GM12878 (cell line): ENCODE measurements at regions not wholly inside any gene's neighbourhood (a gene's known extent, or its start where the extent isn't known, plus 50 kb on each side); places are given as distances from the start of the nearest gene placed in this dataset.

ENCODE experiments used
- ATAC-seq: fragments of 200-7000 bp; cut with Tn5 transposase; 3 replicates; pipeline ENCODE4 v1.9.1; 2020; ENCODE audit warnings: mild to moderate bottlenecking, moderate library complexity
- BruUV-seq: library from RNA; stranded (reverse); fragments of 400-500 nt; replicated peaks from 2 replicates; lab custom pipeline; 2021; lab: Mats Ljungman, UMichigan
- CTCF ChIA-PET: fragments of 300-600 bp; sonication (Branson Sonifier 250); formaldehyde crosslinking; extraction: SDS; loops from one replicate; lab custom pipeline; 2021; ENCODE audit warnings: inconsistent platforms; lab: Yijun Ruan, JAX
- POLR2A ChIA-PET: fragments of 350-600 bp; formaldehyde crosslinking; extraction: SDS; loops from one replicate; lab custom pipeline; 2021; ENCODE audit warnings: inconsistent platforms; lab: Charles Lee
- RAD21 ChIA-PET: fragments of 300-600 bp; sonication (Branson Sonifier 250); formaldehyde crosslinking; loops from one replicate; lab custom pipeline; 2023; ENCODE audit warnings: antibody characterized with exemption; ENCODE audit not compliant: unreplicated experiment; lab: Charles Lee
- SMC1A ChIA-PET: fragments of 300-600 bp; sonication (Branson Sonifier 250); formaldehyde crosslinking; loops from one replicate; lab custom pipeline; 2023; ENCODE audit not compliant: unreplicated experiment, uncharacterized antibody; lab: Charles Lee
- DNase-seq: peaks from one replicate; pipeline ENCODE4 v3.0.0-alpha.2; 2011; ENCODE audit warnings: low read depth, low spot score
- FAIRE-seq: peaks from 3 replicates; lab custom pipeline; 2011; peaks lifted over from hg19 to GRCh38; lab: Jason Lieb, UNC
- H2AFZ ChIP-seq: 2 replicates; pipeline ENCODE4 v1.6.0; 2011; ENCODE audit warnings: low read depth, low read length, control low read depth; ENCODE audit not compliant: control insufficient read depth
- H3K27ac ChIP-seq: 2 replicates; pipeline ENCODE4 v1.5.1; 2011; ENCODE audit warnings: control low read depth; ENCODE audit not compliant: control insufficient read depth, insufficient read depth
- H3K27me3 ChIP-seq, 2 experiments: replicated peaks in 1 of 2; 2 replicates each; pipeline versions ENCODE4 v1.6.0 to v1.6.1; 2011; ENCODE audit warnings: low read length in 1 of 2; ENCODE audit not compliant: control insufficient read depth in 2 of 2, insufficient read depth in 2 of 2
- H3K36me3 ChIP-seq, 2 experiments: 2 replicates each; pipeline ENCODE4 v1.5.1; 2011; ENCODE audit warnings: low read length in 1 of 2; ENCODE audit not compliant: control insufficient read depth in 2 of 2, insufficient read depth in 2 of 2
- H3K4me1 ChIP-seq: 2 replicates; pipeline ENCODE4 v1.6.1; 2011; ENCODE audit warnings: mild to moderate bottlenecking, low read length, moderate library complexity, mixed read lengths; ENCODE audit not compliant: control insufficient read depth, insufficient read depth
- H3K4me2 ChIP-seq: 2 replicates; pipeline ENCODE4 v1.6.0; 2011; ENCODE audit warnings: control low read depth; ENCODE audit not compliant: control insufficient read depth, insufficient read depth
- H3K4me3 ChIP-seq: fragments of 200-600 bp; sonication (generic); 2 replicates; pipeline ENCODE4 v1.5.1; 2016
- H3K79me2 ChIP-seq: 2 replicates; pipeline ENCODE4 v1.6.0; 2011; ENCODE audit warnings: low read length; ENCODE audit not compliant: control insufficient read depth, insufficient read depth
- H3K9ac ChIP-seq: 2 replicates; pipeline ENCODE4 v1.8.0; 2011; ENCODE audit warnings: low read length, control low read depth, mixed read lengths; ENCODE audit not compliant: control insufficient read depth, insufficient read depth
- H3K9me3 ChIP-seq: replicated peaks from 3 replicates; pipeline ENCODE4 v1.5.1; 2011; ENCODE audit warnings: mild to moderate bottlenecking, low read length; ENCODE audit not compliant: control insufficient read depth, insufficient read depth
- H4K20me1 ChIP-seq: 2 replicates; pipeline ENCODE4 v1.6.0; 2011; ENCODE audit not compliant: control insufficient read depth, insufficient read depth
- BCL11A ChIP-seq: IDR thresholded peaks from 2 replicates; pipeline ENCODE4 v1.6.1; 2011; ENCODE audit warnings: low read depth, low read length
- CREB1 ChIP-seq: IDR thresholded peaks from 2 replicates; pipeline ENCODE4 v1.6.1; 2012; ENCODE audit warnings: low read depth, mild to moderate bottlenecking, inconsistent platforms
- E2F8 ChIP-seq: fragments of 450-650 bp; IDR thresholded peaks from 2 replicates; pipeline ENCODE4 v1.6.1; 2018; ENCODE audit warnings: mild to moderate bottlenecking, low read depth, moderate library complexity; ENCODE audit not compliant: partially characterized antibody
- EED ChIP-seq: sonication (generic); IDR thresholded peaks from 2 replicates; pipeline ENCODE4 v1.6.1; 2016; ENCODE audit warnings: antibody characterized with exemption, low read depth
- ETV6 ChIP-seq, 2 experiments: fragments of 450-650 bp in 1 of 2; IDR thresholded peaks in 1 of 2; conservative IDR thresholded peaks in 1 of 2; 2 replicates each; pipeline ENCODE4 v1.6.1; 2014; ENCODE audit warnings: antibody characterized with exemption in 1 of 2, borderline replicate concordance in 1 of 2, low read depth in 1 of 2, mild to moderate bottlenecking in 1 of 2, moderate library complexity in 1 of 2
- IRF3 ChIP-seq: fragments of 450-650 bp; IDR thresholded peaks from 2 replicates; pipeline ENCODE4 v1.6.1; 2014; ENCODE audit warnings: mild to moderate bottlenecking
- JUNB ChIP-seq: IDR thresholded peaks from 2 replicates; pipeline ENCODE4 v1.6.1; 2016; ENCODE audit warnings: antibody characterized with exemption, mild to moderate bottlenecking
- MTA3 ChIP-seq: IDR thresholded peaks from 2 replicates; pipeline ENCODE4 v1.6.1; 2012; ENCODE audit warnings: low read length, inconsistent platforms, borderline replicate concordance
- MYB ChIP-seq: fragments of 150-350 bp; IDR thresholded peaks from 2 replicates; pipeline ENCODE4 v1.6.1; 2014; ENCODE audit warnings: mild to moderate bottlenecking, low read depth, low read length, borderline replicate concordance
- NR2C1 ChIP-seq: fragments of 450-650 bp; IDR thresholded peaks from 2 replicates; pipeline ENCODE4 v1.6.1; 2017; ENCODE audit warnings: antibody characterized with exemption, mild to moderate bottlenecking, moderate library complexity
- NR2F1 ChIP-seq: fragments of 450-650 bp; conservative IDR thresholded peaks from 2 replicates; pipeline ENCODE4 v1.6.1; 2017; ENCODE audit warnings: mild to moderate bottlenecking
- NRF1 ChIP-seq: conservative IDR thresholded peaks from 2 replicates; pipeline ENCODE4 v1.6.1; 2011; ENCODE audit warnings: mild to moderate bottlenecking, low read depth, low read length, improper control_type of control experiment
- SMAD1 ChIP-seq: fragments of 450-650 bp; IDR thresholded peaks from 2 replicates; pipeline ENCODE4 v1.6.1; 2018; ENCODE audit warnings: mild to moderate bottlenecking, low read depth; ENCODE audit not compliant: partially characterized antibody
- STAT1 ChIP-seq: fragments of 450-650 bp; conservative IDR thresholded peaks from 2 replicates; pipeline ENCODE4 v1.6.1; 2014; ENCODE audit warnings: antibody characterized with exemption, mild to moderate bottlenecking
- TBL1XR1 ChIP-seq: IDR thresholded peaks from 2 replicates; pipeline ENCODE4 v1.6.1; 2012; ENCODE audit warnings: low read depth, low read length, improper control_type of control experiment
- TCF7 ChIP-seq: IDR thresholded peaks from 2 replicates; pipeline ENCODE4 v1.6.1; 2014; ENCODE audit warnings: antibody characterized with exemption, borderline replicate concordance
- ZNF217 ChIP-seq: fragments of 450-650 bp; IDR thresholded peaks from 2 replicates; pipeline ENCODE4 v1.6.1; 2017; ENCODE audit warnings: antibody characterized with exemption, mild to moderate bottlenecking
- ZNF274 ChIP-seq: IDR thresholded peaks from one replicate; pipeline ENCODE4 v1.8.0; 2011; ENCODE audit not compliant: insufficient read length, insufficient read depth
- WGBS: methylation state at CpG from one replicate; pipeline ENCODE4 v1.1.6; 2016; ENCODE audit warnings: low lambda C conversion rate; ENCODE audit not compliant: insufficient replicate concordance, insufficient coverage; ENCODE audit errors: missing lambda C conversion rate; 5-methylcytosine and 5-hydroxymethylcytosine counted together
- in situ Hi-C: fragments of 300-500 bp; cut with MboI; formaldehyde crosslinking; loops from 9 replicates; pipeline ENCODE4 v1.14.3; 2018; ENCODE audit warnings: mixed read lengths
- intact Hi-C: fragments of 100-400 bp; cut with micrococcal nuclease; formaldehyde crosslinking; loops from one replicate; pipeline ENCODE4 v1.14.2; 2022; ENCODE audit not compliant: unreplicated experiment
- TF ChIP-seq, protein P1 (sequence below): IDR thresholded peaks from 2 replicates; pipeline ENCODE4 v1.6.1; 2011; ENCODE audit warnings: borderline replicate concordance, low read depth, mild to moderate bottlenecking, moderate library complexity, low read length; ENCODE audit not compliant: insufficient read depth, poor library complexity, severe bottlenecking
- TF ChIP-seq, protein P2 (sequence below): IDR thresholded peaks from 2 replicates; pipeline ENCODE4 v1.6.1; 2012; ENCODE audit warnings: low read depth, low read length, improper control_type of control experiment

GRCh38 chr1:8198522-8198921 is 119.4 kb upstream of the SLC45A1 start:
- intact Hi-C loops = no loop called here
- Histone ChIP-seq H2AFZ (no peak overlapping the region), H3K9me3 (no peaks in the 10 kb centered on the region), H3K79me2 (no peaks in the 10 kb centered on the region), H3K9ac (no peak overlapping the region), H4K20me1 (no peaks in the 10 kb centered on the region), H3K4me1 (no peaks in the 10 kb centered on the region; the same call in 1 of the 2 replicates), H3K4me3 (no peak overlapping the region), H3K27ac (no peak overlapping the region), H3K27me3 (no peaks in the 10 kb centered on the region; a peak in 1 of 4 replicates), H3K36me3 (no peaks in the 10 kb centered on the region), H3K4me2 (no peak overlapping the region)
- 53% methylated on average over 5 of the region's 6 CpGs for WGBS
- ChIA-PET CTCF (no interaction called here), SMC1A (interaction anchor here (0.9 to 1.2 kb wide), 2 partner anchors 182 to 184 kb away, joined by 3 to 4 read pairs; no protein-coding TSS in a partner anchor), POLR2A (no interaction called here), RAD21 (no interaction called here)
- TF ChIP-seq NR2C1 = no peak
- TF ChIP-seq, protein P1, sequence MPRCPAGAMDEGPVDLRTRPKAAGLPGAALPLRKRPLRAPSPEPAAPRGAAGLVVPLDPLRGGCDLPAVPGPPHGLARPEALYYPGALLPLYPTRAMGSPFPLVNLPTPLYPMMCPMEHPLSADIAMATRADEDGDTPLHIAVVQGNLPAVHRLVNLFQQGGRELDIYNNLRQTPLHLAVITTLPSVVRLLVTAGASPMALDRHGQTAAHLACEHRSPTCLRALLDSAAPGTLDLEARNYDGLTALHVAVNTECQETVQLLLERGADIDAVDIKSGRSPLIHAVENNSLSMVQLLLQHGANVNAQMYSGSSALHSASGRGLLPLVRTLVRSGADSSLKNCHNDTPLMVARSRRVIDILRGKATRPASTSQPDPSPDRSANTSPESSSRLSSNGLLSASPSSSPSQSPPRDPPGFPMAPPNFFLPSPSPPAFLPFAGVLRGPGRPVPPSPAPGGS = no peak
- TF ChIP-seq NR2F1 = no peak
- TF ChIP-seq, protein P2, sequence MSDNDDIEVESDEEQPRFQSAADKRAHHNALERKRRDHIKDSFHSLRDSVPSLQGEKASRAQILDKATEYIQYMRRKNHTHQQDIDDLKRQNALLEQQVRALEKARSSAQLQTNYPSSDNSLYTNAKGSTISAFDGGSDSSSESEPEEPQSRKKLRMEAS = no peak
- no peak for TF ChIP-seq EED
- TF ChIP-seq E2F8 = no peak
- TF ChIP-seq STAT1 = no peak
- TF ChIP-seq MYB = no peak
- no peak for TF ChIP-seq JUNB
- TF ChIP-seq TBL1XR1 = no peak
- TF ChIP-seq ZNF217 = no peak
- no peak for TF ChIP-seq ZNF274
- no peak for TF ChIP-seq ETV6 (conservative IDR thresholded peaks at IDR 0.05 in 1 of 2, IDR thresholded peaks at IDR 0.05 in 1 of 2; ENCODE audit: borderline replicate concordance in 1 of 2, low read depth in 1 of 2)
- TF ChIP-seq CREB1 = no peak
- TF ChIP-seq IRF3 = no peak
- no peak for TF ChIP-seq MTA3
- TF ChIP-seq NRF1 = no peak
- TF ChIP-seq TCF7 = no peak
- no peak for TF ChIP-seq SMAD1
- TF ChIP-seq BCL11A = no peak
- FAIRE-seq (no peak), DNase-seq (no peak), ATAC-seq (no peak)
- BruUV-seq = no TSS peak
- in situ Hi-C loops = no loop called here
